ENCODE measurements at regions not wholly inside any gene's neighbourhood (a gene's known extent, or its start where the extent isn't known, plus 50 kb on each side); places are given as distances from the start of the nearest gene placed in this dataset.

DNA sequence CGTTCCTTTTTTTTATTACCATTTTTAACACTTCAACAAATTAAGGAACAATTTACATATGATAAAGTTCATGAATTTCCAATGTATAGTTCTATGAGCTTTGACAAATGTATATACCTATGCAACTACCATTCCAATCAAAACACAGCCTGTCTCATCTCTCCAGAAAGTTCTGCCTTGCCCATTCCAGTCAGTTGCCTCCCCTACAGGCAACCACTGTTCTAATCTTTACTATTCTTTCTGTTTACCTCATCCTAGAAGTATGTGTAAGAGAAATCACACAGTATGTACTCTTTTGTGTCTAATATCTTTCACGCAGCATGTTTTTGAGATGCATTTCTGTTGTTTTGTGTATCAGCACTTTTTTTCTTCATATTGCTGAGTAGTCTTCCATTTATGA lies 224.9 kb downstream of the KIT start:
- H4K20me1 ChIP-seq (ENCODE audit: insufficient read depth, low read length), result no peaks in the 10 kb centered on the region
- H3K27me3 ChIP-seq (ENCODE audit: control insufficient read depth, insufficient read depth, low read length), result no peaks in the 10 kb centered on the region
- H2AFZ ChIP-seq (replicated peaks; ENCODE audit: low read length, poor library complexity), result no peak overlapping the region
- ChIA-PET CTCF (no interaction called here), POLR2A (ENCODE audit: unreplicated experiment) (no interaction called here)
- no peak overlapping the region for H3K4me2 ChIP-seq (ENCODE audit: low read depth, low read length)
- in situ Hi-C loops (cut with MboI; ENCODE audit: low sequenced_read_pairs), result loop anchor here (25.0 kb wide), 1 partner anchor 95 kb away; no protein-coding TSS in a partner anchor
- WGBS, 2 experiments (ENCODE audit: extremely low coverage in 2 of 2, insufficient read length in 1 of 2), result 100% methylated on average over 1 of the region's 2 CpGs; no CpG with 5 or more reads in 1 of the 2 experiments
- peaks cover 12% of the 10 kb centered on the region; the same call in 1 of the 2 replicates for H3K9me1 ChIP-seq (ENCODE audit: insufficient read depth, low read length)
- H3K18ac ChIP-seq (ENCODE audit: low read depth, low read length), result no peak overlapping the region
- no peak overlapping the region for H2BK20ac ChIP-seq (ENCODE audit: low read depth, low read length)
- BruUV-seq (replicated peaks), result no TSS peak
- H3K4ac ChIP-seq (ENCODE audit: low read depth, low read length), result no peak overlapping the region
- H2BK120ac ChIP-seq (ENCODE audit: low read depth, low read length), result no peak overlapping the region
- H3K56ac ChIP-seq (ENCODE audit: extremely low read depth, insufficient read depth, low read length), result no peak overlapping the region
- no peak overlapping the region for H2AK9ac ChIP-seq (replicated peaks; ENCODE audit: low read depth, low read length, poor library complexity)
- no peak for ATAC-seq (ENCODE audit: low read depth)
- no peak overlapping the region for H3K27ac ChIP-seq (ENCODE audit: insufficient read depth, low read length)
- no peak overlapping the region for H3K23ac ChIP-seq (ENCODE audit: low read depth, low read length)
- H2BK5ac ChIP-seq (ENCODE audit: low read depth, low read length, poor library complexity, severe bottlenecking), result no peak overlapping the region
- intact Hi-C loops (cut with micrococcal nuclease), result no loop called here
- H3K36me3 ChIP-seq (ENCODE audit: control insufficient read depth, insufficient read depth, low read length), result no peaks in the 10 kb centered on the region
- dilution Hi-C loops (cut with HindIII; ENCODE audit: low sequenced_read_pairs, unreplicated experiment), result no loop called here
- no peak overlapping the region for H4K5ac ChIP-seq (ENCODE audit: low read depth, low read length)
- DNase-seq, result peak; percentile 32
- peaks cover 4% of the 10 kb centered on the region for H3K4me1 ChIP-seq (ENCODE audit: control insufficient read depth, insufficient read depth, low read length)
- TF ChIP-seq RAD21 (IDR thresholded peaks at IDR 0.05; ENCODE audit: low read length), result no peak
- TF ChIP-seq MAFK (IDR thresholded peaks at IDR 0.05; ENCODE audit: low read depth, low read length), result 0 out of 2 replicates have a peak, but pooled peaks have one; percentile 23
- TF ChIP-seq RFX5 (IDR thresholded peaks at IDR 0.05; ENCODE audit: low read depth, low read length), result no peak
- H4K8ac ChIP-seq (ENCODE audit: low read depth in 2 of 2, low read length in 2 of 2), result no peak overlapping the region
- H2BK15ac ChIP-seq (ENCODE audit: low read depth, low read length), result no peak overlapping the region
- no peak overlapping the region for H3K4me3 ChIP-seq (ENCODE audit: insufficient read depth, low read depth, low read length)
- H4K91ac ChIP-seq (ENCODE audit: insufficient read depth, low read depth, low read length), result no peak overlapping the region
- H3K9me3 ChIP-seq (ENCODE audit: control insufficient read depth, insufficient read depth, low read length), result no peaks in the 10 kb centered on the region
- no peaks in the 10 kb centered on the region for H3K79me1 ChIP-seq (ENCODE audit: low read depth in 1 of 2, low read length in 2 of 2)
- H3K14ac ChIP-seq (replicated peaks; ENCODE audit: low read depth, low read length), result no peak overlapping the region
- no peak overlapping the region for H2AK5ac ChIP-seq (ENCODE audit: low read depth, low read length)
- H3K9ac ChIP-seq (ENCODE audit: low read depth, low read length), result no peak overlapping the region

All from IMR-90 (cell line).